GM18873 (cell line): ENCODE measurements at regions not wholly inside any gene's neighbourhood (a gene's known extent, or its start where the extent isn't known, plus 50 kb on each side); places are given as distances from the start of the nearest gene placed in this dataset.

Experiments
- ATAC-seq: cut with Tn5 transposase; IDR thresholded peaks from one replicate; pipeline ENCODE4 v1.9.1; 2021; ENCODE audit warnings: mild to moderate bottlenecking, moderate library complexity, moderate number of reproducible peaks; ENCODE audit not compliant: unreplicated experiment, low FRiP score

- ATAC-seq: no peak
These were observed 561.1 kb downstream of the NR2F1-AS1 start for GRCh38 chr5:93019896-93020295.

- ATAC-seq: no peak
These were observed 562.6 kb downstream of the NR2F1-AS1 start for GRCh38 chr5:93018461-93018860.

DNA sequence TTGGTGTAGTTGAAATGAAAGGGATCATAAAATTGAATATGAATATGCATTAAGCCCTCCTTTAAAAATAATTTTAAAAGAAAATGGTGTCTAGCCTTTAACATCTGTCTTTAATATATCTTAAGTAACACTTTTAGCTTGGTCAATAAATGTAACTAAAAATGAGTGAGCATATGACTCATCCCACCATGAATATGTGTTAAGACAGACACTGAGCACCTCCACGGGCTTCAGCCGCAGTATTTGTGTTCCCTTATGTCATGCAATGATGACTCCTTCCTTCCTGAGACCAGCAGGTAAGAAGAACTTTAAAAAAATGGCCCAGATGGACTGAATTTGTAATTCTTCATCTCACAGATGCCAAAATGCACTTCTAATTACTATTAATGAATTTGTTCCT is 563.2 kb downstream of the NR2F1-AS1 start:
- no peak for ATAC-seq

DNA sequence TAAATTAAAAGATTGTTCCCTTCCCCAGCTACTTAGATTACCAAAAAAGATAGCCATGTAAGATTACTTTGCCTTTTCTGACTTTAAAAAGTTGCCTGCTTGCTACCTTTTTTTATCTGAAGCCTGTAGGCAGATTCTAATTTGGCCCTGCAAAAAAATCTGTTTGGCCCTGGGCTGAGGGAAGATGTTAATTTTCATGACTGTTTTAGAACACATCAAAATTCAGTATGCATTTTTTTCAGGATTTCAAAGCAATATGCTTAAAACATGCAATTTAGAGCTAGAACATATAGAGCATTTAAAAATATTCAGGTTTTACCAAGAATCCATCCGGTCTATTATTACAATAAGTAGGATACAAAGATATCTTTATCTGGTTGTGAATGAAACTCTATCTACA is 563.6 kb downstream of the NR2F1-AS1 start:
- no peak for ATAC-seq

DNA sequence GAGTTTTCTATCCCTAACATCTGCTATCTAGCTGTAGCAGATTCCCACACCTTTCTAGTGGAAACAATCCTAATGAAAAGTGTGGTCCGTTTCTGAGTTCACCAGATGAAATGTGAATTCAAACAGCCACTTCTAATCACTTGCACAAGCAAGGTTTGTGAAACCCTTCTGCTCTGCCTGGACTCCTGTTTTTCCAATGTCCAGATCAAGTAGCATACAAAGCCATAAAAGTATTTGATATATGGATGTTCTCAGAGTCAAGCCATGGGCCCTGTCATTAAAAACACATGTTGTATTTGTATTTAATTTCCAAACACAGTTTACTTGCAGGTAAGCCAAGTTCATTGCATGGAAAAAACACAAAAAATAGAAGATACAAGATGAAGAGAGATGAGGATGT is 570.4 kb downstream of the NR2F1-AS1 start:
- ATAC-seq: no peak

DNA sequence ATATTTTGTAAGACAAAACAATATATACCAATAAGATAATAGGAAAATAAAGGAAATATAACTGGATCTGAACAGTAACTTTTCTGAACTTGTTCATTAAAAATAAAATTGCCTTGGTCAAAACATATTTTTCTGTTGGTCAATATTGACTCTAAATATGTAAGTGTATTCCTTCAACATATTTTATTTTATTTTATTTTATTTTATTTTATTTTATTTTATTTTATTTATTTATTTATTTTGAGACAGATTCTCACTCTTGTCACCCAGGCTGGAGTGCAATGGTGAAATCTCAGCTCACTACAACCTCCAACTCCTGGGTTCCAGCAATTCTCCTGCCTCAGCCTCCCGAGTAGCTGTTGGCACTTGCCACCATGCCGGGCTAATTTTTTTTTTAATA is 571.0 kb downstream of the NR2F1-AS1 start:
- no peak for ATAC-seq

DNA sequence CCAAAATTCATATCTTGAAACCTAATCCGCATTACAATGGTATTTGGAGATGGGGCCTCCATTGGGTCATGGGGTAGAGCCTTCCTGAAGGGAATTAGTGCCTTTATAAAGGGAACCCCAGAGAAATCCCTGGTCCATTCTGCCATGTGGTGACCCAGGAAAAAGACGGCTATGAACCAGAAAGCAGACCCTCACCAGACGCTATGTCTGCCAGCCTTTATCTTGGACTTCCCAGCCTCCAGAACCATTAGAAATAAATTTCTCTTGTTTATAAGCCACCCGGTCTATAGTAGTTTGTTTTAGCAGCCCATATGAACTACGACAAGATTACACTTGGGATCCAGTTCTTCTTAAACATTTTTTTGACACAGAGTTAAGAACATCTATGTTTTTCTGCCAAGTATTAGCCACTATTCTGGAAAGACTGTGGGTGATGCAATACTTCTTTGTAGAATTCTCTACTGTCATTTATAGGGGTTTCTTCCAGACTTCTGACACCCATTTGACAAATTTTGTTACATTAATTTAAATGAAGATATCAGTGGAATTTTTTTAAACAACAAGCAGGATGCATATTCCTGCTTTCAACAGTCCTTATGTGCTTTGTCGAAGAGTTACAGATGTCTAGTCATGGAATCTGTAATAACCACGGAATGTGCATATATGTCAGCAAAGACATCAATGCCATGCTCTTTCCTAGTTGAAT is 572.4 kb downstream of the NR2F1-AS1 start:
- no peak for ATAC-seq

DNA sequence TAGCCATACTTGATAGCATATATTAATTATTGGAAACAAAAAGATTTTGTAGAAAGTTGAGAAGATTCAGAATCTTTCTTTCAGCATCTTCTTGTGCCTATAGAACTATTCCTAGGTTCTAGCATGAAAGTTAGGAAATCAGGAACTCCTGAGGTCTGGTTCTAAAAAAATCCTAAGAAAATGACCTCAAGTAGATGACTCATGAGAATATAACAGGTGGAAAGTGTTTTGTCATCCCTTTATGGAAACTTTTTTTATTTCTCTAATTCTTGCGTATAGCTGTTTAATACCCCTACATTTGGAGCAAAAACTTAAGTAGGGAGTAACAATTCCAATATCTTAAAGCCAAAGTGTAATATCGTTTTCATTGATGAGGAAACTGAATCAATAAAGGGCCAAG is 574.1 kb downstream of the NR2F1-AS1 start:
- ATAC-seq: no peak

GRCh38 chr5:92998456-92998855 is 582.6 kb downstream of the NR2F1-AS1 start:
- no peak for ATAC-seq

- ATAC-seq: no peak
These were observed 586.6 kb downstream of the NR2F1-AS1 start for GRCh38 chr5:92994392-92994791.

DNA sequence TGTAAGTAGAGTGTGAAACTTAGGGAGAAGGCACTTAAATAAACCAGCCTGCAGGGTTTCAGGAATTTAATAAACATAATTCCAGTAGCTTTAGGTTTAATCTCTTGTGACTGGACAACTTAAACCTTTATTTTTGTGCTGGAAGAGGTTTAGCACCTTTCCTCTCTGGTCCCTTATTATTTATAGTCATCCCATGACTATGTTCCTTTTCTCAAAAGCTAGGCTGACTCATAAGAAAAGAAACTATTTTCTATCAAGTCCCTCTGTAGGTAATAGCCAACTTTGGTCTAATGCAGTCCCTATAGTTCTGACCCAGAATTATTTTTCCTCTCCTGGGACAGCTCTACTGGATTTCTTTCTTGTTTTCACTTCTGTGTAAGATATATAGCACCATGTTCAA is 588.9 kb downstream of the NR2F1-AS1 start:
- no peak for ATAC-seq

DNA sequence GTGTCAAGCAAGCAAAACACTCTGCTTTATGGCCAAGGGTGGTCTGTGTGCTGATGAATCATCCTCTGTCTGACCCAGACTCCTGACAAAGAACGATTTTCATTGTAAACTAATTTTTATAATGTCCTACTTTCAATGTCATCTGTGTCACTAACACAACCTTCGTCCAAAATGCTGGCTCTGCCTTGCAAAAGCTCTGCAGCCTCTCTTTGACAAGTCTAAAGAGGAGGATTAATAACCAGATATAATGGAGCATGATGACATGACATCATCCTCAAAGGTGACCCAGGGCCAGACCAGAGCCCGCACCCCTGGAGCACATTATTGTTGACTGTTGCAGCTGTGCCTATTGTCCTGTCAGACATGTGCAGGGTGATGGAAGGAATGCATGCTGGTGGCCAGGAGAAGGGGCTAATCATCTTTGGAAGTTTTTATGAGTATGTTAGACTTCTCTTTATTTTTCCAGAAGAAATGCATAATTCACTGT is 589.4 kb downstream of the NR2F1-AS1 start:
- ATAC-seq: no peak

DNA sequence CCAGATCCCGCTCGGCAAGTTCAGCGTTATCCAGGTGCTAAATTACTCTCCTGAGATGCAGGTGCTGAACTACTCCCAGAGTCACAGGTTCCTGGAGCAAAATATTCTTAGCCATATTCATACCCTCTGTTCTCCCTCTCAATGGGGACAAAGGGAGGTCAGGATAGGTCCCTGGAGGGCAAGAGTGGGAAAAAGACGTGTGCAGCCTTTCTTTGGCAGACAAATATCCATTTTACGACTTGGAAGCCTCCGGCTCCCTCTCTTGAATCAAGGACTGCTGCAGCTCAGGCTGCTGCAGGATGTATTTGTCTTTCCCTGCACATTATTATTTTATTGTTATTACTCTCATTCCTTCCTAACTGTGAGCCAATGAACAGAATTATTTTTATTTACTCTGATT is 590.2 kb downstream of the NR2F1-AS1 start:
- ATAC-seq: no peak

- ATAC-seq: no peak
These were observed 600.0 kb downstream of the NR2F1-AS1 start for GRCh38 chr5:92981001-92981400.

DNA sequence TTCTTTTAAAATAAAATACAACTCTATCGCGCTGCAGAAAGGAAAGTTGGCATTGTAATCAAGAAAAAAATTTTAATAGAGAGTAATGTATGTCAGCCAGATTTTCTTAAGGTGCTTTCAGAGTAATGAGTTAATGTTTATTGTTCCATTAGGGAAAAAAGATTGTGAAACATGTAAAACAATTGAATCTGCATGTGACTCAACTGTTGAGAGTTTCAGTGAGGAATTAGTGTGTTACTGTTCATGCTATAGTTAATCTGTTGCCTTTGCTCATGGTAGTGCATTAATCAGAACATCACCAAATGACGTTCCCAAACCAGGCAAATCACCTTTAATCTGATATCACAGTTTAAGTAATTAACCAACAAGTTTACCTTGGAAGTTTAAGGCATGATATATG is 600.5 kb downstream of the NR2F1-AS1 start:
- no peak for ATAC-seq

GRCh38 chr5:92979716-92980115 is 601.3 kb downstream of the NR2F1-AS1 start:
- no peak for ATAC-seq

- ATAC-seq: no peak
These were observed 603.0 kb downstream of the NR2F1-AS1 start for GRCh38 chr5:92977846-92978540.

GRCh38 chr5:92976156-92976555 is 604.9 kb downstream of the NR2F1-AS1 start:
- no peak for ATAC-seq

DNA sequence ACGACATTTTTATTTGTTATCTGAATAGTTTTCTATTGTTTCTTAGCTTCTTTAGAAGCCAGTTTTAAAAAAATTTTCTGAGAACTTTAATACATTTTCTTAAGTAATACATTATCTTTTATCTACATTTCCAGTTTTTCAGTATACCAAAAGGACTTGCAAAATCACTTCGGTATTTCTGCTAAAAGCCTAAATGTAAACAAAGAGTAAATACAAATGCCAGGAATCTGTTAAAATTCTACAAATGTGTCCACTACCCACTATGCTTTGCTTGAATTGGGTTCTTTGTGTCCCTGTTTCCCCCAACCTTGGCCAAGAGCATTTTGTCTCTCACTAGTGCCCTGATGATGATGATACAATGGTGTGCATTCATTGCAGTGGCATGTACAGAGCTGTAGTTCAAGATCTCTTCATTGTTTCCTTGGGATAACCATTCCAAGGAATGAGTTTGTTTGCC is 611.2 kb downstream of the NR2F1-AS1 start:
- no peak for ATAC-seq

- ATAC-seq: no peak
These were observed 611.7 kb downstream of the NR2F1-AS1 start for GRCh38 chr5:92969191-92969780.

DNA sequence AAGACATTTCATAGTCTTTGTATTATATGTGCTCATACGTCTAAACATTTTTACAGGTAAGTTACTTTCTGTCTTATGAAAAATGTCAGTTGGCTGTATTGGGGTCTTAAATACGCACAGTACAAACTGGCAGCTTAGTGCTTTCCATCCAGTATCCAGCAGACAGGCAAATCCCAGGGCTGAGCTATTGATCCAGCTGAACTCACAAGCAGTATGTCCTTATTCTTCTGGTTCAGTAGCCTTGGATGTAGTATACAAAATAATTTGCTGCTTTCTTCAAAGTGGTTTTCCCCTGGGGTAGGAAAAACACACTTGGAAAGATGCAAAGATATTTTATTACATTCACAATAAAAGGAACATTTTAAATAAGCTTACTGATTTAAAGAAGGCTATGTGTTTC is 617.2 kb downstream of the NR2F1-AS1 start:
- no peak for ATAC-seq

DNA sequence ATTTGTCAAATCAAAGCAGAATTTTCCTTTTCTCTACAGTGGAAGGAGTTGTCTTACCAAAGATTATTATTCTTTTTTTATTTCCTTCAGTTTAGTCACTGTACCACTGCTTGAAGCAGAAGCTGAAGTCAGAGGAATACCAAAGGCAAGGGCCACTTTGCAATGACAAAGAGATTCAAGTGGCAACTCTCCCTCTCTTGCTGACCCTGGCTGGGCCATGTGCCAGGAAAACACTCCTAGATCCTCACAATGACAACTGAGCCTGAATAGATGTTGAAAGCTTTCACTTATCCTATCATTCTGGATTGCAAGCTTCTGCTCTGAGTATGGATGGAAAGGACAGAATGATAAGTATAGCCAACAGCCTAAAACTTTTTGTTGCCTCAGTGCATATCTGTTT is 618.3 kb downstream of the NR2F1-AS1 start:
- no peak for ATAC-seq
